Common myeloid progenitor, CD34-positive (primary cell): ENCODE measurements at regions not wholly inside any gene's neighbourhood (a gene's known extent, or its start where the extent isn't known, plus 50 kb on each side); places are given as distances from the start of the nearest gene placed in this dataset.

Source experiments
- CTCF ChIA-PET: fragments of 350-600 bp; sonication (Branson Sonifier 250); formaldehyde crosslinking; loops from one replicate; lab custom pipeline; 2021; ENCODE audit warnings: antibody characterized with exemption; lab: Charles Lee
- POLR2A ChIA-PET: fragments of 350-600 bp; sonication (Branson Sonifier 250); formaldehyde crosslinking; loops from one replicate; lab custom pipeline; 2021; ENCODE audit warnings: antibody characterized with exemption; lab: Charles Lee
- DNase-seq, 3 donors: peaks; one replicate each; pipeline versions ENCODE4 v3.0.0 to v3.0.0-alpha.2; 2013
- H3K27ac ChIP-seq, 2 experiments: 1 replicate in 1 of 2; 2 replicates in 1 of 2; pipeline ENCODE4 v1.7.0; 2013; ENCODE audit warnings: inconsistent platforms in 2 of 2, low read length in 2 of 2, mild to moderate bottlenecking in 2 of 2, low read depth in 1 of 2, moderate library complexity in 1 of 2; ENCODE audit not compliant: severe bottlenecking in 2 of 2, insufficient read depth in 1 of 2, poor library complexity in 1 of 2
- H3K27me3 ChIP-seq, 5 experiments: replicated peaks in 2 of 5; 1 replicate in 3 of 5; 2 replicates in 2 of 5; pipeline versions ENCODE4 v1.6.1 to v1.7.0; 2013; ENCODE audit warnings: low read length in 4 of 5, mild to moderate bottlenecking in 2 of 5, moderate library complexity in 2 of 5, inconsistent platforms in 1 of 5; ENCODE audit not compliant: insufficient read depth in 5 of 5, control insufficient read depth in 4 of 5
- H3K36me3 ChIP-seq, 4 experiments: 1 replicate in 2 of 4; 2 replicates in 2 of 4; pipeline versions ENCODE4 v1.6.1 to v1.7.0; 2013; ENCODE audit warnings: low read length in 3 of 4, control low read depth in 1 of 4, mild to moderate bottlenecking in 1 of 4; ENCODE audit not compliant: control insufficient read depth in 4 of 4, insufficient read depth in 4 of 4
- H3K4me1 ChIP-seq, 4 experiments: 1 replicate in 3 of 4; 2 replicates in 1 of 4; pipeline versions ENCODE4 v1.6.1 to v1.7.1; 2013; ENCODE audit warnings: low read length in 3 of 4, mild to moderate bottlenecking in 3 of 4, control low read depth in 1 of 4, inconsistent platforms in 1 of 4, moderate library complexity in 1 of 4; ENCODE audit not compliant: control insufficient read depth in 4 of 4, insufficient read depth in 4 of 4; ENCODE audit errors: control extremely low read depth in 1 of 4
- H3K4me3 ChIP-seq, 7 experiments: 1 replicate in 4 of 7; 2 replicates in 3 of 7; pipeline versions ENCODE4 v1.5.1 to v1.7.0; 2013; ENCODE audit warnings: mild to moderate bottlenecking in 7 of 7, low read length in 6 of 7, moderate library complexity in 6 of 7, inconsistent platforms in 2 of 7, low read depth in 2 of 7, control low read depth in 1 of 7; ENCODE audit not compliant: insufficient read depth in 4 of 7, control insufficient read depth in 1 of 7; ENCODE audit errors: extremely low read depth in 1 of 7
- H3K9me3 ChIP-seq, 5 experiments: 1 replicate in 4 of 5; 2 replicates in 1 of 5; pipeline versions ENCODE4 v1.6.1 to v1.7.1; 2013; ENCODE audit warnings: low read length in 4 of 5, mild to moderate bottlenecking in 2 of 5, inconsistent platforms in 1 of 5, low read depth in 1 of 5, moderate library complexity in 1 of 5; ENCODE audit not compliant: control insufficient read depth in 4 of 5, insufficient read depth in 2 of 5; ENCODE audit errors: control extremely low read depth in 1 of 5
- WGBS: methylation state at CpG from one replicate; pipeline ENCODE4 v1.1.5; 2013; ENCODE audit not compliant: insufficient coverage; 5-methylcytosine and 5-hydroxymethylcytosine counted together

- no peaks in the 10 kb centered on the region for H3K9me3 ChIP-seq
- peaks cover 0 to 5% (median 0%) of the 10 kb centered on the region in 5 experiments for H3K27me3 ChIP-seq
- ChIA-PET CTCF (no interaction called here), POLR2A (no interaction called here)
- H3K27ac ChIP-seq: no peak overlapping the region
- WGBS: 96% methylated on average over 3 of the region's 5 CpGs
- H3K36me3 ChIP-seq: no peaks in the 10 kb centered on the region
- peaks cover 0 to 6% (median 1%) of the 10 kb centered on the region in 4 experiments for H3K4me1 ChIP-seq
- DNase-seq: no peak
- no peak overlapping the region for H3K4me3 ChIP-seq
These were observed 121.2 kb upstream of the RBPJ start for GRCh38 chr4:26199596-26199995.

- Histone ChIP-seq H3K9me3 (no peaks in the 10 kb centered on the region), H3K4me1 (peaks cover 0 to 6% (median 1%) of the 10 kb centered on the region in 4 experiments), H3K27ac (no peak overlapping the region), H3K36me3 (no peaks in the 10 kb centered on the region), H3K27me3 (peaks cover 0 to 5% (median 0%) of the 10 kb centered on the region in 5 experiments), H3K4me3 (no peak overlapping the region)
- WGBS: 88% methylated on average over 2 of the region's 2 CpGs
- ChIA-PET POLR2A (no interaction called here), CTCF (no interaction called here)
- DNase-seq: no peak
These were observed 119.7 kb upstream of the RBPJ start for GRCh38 chr4:26201120-26201519.

GRCh38 chr4:26204249-26204825 is 116.5 kb upstream of the RBPJ start:
- Histone ChIP-seq H3K4me1 (peaks cover 0 to 3% (median 0%) of the 10 kb centered on the region in 4 experiments), H3K9me3 (no peaks in the 10 kb centered on the region), H3K36me3 (no peaks in the 10 kb centered on the region), H3K27ac (no peak overlapping the region), H3K27me3 (peaks cover 0 to 13% (median 5%) of the 10 kb centered on the region in 5 experiments), H3K4me3 (no peak overlapping the region)
- ChIA-PET POLR2A (interaction anchor here (0.6 kb wide), 1 partner anchor 69 kb away, joined by 3 read pairs; no protein-coding TSS in a partner anchor), CTCF (no interaction called here)
- 84% methylated on average over 8 of the region's 8 CpGs for whole genome bisulfite sequencing
- DNase-seq: no peak

- Histone ChIP-seq H3K27me3 (peaks cover 0 to 13% (median 4%) of the 10 kb centered on the region in 5 experiments), H3K4me3 (no peak overlapping the region), H3K4me1 (peaks cover 0 to 3% (median 0%) of the 10 kb centered on the region in 4 experiments), H3K27ac (no peak overlapping the region), H3K9me3 (no peaks in the 10 kb centered on the region), H3K36me3 (no peaks in the 10 kb centered on the region)
- 98% methylated on average over 6 of the region's 7 CpGs for WGBS
- POLR2A ChIA-PET: interaction anchor here (0.6 kb wide), 1 partner anchor 68 kb away, joined by 3 read pairs; no protein-coding TSS in a partner anchor
- DNase-seq: no peak
- CTCF ChIA-PET: interaction anchor here (0.6 to 0.7 kb wide), 2 partner anchors 175 to 364 kb away, joined by 3 read pairs; no protein-coding TSS in a partner anchor
These were observed 115.9 kb upstream of the RBPJ start for GRCh38 chr4:26204911-26205370.

GRCh38 chr4:26206339-26206738 is 114.5 kb upstream of the RBPJ start:
- H3K9me3 ChIP-seq: no peaks in the 10 kb centered on the region
- CTCF ChIA-PET: no interaction called here
- DNase-seq: no peak
- H3K27me3 ChIP-seq: peaks cover 0 to 11% (median 4%) of the 10 kb centered on the region in 5 experiments
- H3K4me1 ChIP-seq: no peaks in the 10 kb centered on the region
- POLR2A ChIA-PET: no interaction called here
- no peak overlapping the region for H3K27ac ChIP-seq
- H3K36me3 ChIP-seq: no peaks in the 10 kb centered on the region
- no peak overlapping the region for H3K4me3 ChIP-seq
- no CpG with 5 or more reads among the region's 2 CpGs for WGBS

GRCh38 chr4:26206999-26207398 is 113.8 kb upstream of the RBPJ start:
- CTCF ChIA-PET: no interaction called here
- Histone ChIP-seq H3K4me3 (no peak overlapping the region), H3K36me3 (no peaks in the 10 kb centered on the region), H3K27ac (no peak overlapping the region), H3K4me1 (no peaks in the 10 kb centered on the region), H3K27me3 (peaks cover 0 to 11% (median 4%) of the 10 kb centered on the region in 5 experiments), H3K9me3 (no peaks in the 10 kb centered on the region)
- no peak for DNase-seq
- POLR2A ChIA-PET: no interaction called here
- WGBS: 52% methylated on average over 3 of the region's 3 CpGs

GRCh38 chr4:26207631-26208030 is 113.2 kb upstream of the RBPJ start:
- Histone ChIP-seq H3K27ac (no peak overlapping the region), H3K4me1 (no peaks in the 10 kb centered on the region), H3K9me3 (no peaks in the 10 kb centered on the region), H3K36me3 (no peaks in the 10 kb centered on the region), H3K27me3 (peaks cover 0 to 11% (median 4%) of the 10 kb centered on the region in 5 experiments), H3K4me3 (no peak overlapping the region)
- WGBS: 95% methylated on average over 2 of the region's 3 CpGs
- ChIA-PET CTCF (no interaction called here), POLR2A (interaction anchor here (0.6 kb wide), 1 partner anchor 47 kb away, joined by 3 read pairs; no protein-coding TSS in a partner anchor)
- DNase-seq: no peak
